Stimulated activated CD8-positive, alpha-beta memory T cell treated with anti-CD3 and anti-CD28 coated beads, Interleukin-12 subunit alpha, Interleukin-12 subunit beta, amount 100 ng/mL, for 4 hours (primary cell): ENCODE measurements at regions not wholly inside any gene's neighbourhood (a gene's known extent, or its start where the extent isn't known, plus 50 kb on each side); places are given as distances from the start of the nearest gene placed in this dataset.

ENCODE experiments used
- DNase-seq: peaks from one replicate; pipeline ENCODE4 v3.0.0-alpha.2; 2020; ENCODE audit warnings: low read depth

DNA sequence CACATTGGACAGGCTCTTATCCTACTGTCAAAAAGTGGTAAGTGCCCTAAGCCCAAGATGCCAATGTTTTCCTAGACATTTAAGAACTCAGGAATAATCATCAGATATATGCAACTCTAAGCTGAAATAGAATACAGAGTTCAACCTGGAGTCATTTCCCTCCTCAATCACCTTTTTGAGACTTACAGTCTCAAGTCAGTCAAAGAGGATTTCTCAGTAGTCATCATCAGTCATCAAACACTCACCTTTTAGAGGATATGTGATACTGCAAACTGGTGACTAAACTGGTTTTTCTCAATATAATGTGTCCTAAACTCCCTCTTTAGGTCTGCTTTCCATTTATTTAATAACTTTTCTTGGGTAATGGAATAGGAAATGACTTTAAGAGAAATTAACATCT, 145.3 kb upstream of the ADAMTS5 start:
- DNase-seq, result no peak

DNA sequence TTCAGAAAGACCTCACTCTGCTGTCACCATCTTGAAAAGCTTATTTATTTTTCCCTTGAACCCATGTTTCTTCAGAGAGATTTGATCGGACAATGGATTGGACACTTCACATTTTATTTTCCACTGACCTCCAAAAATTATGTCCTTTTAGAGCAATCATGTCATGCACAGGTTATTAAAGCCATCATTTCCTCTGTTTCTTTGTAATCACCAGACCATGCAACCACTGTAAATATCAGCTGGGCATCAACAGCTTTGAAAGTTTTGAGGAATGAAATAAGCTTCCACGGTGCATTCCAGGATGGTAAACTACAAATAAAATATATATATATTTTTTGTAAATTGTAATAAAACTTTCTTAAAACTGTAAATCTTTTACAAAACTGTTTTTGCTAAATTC, 144.1 kb upstream of the ADAMTS5 start:
- no peak for DNase-seq

- no peak for DNase-seq
These were observed 141.8 kb upstream of the ADAMTS5 start for GRCh38 chr21:27108701-27109100.

GRCh38 chr21:27108228-27108627, 141.3 kb upstream of the ADAMTS5 start:
- DNase-seq, result no peak

GRCh38 chr21:27104846-27105431, 138.1 kb upstream of the ADAMTS5 start:
- DNase-seq, result no peak

DNA sequence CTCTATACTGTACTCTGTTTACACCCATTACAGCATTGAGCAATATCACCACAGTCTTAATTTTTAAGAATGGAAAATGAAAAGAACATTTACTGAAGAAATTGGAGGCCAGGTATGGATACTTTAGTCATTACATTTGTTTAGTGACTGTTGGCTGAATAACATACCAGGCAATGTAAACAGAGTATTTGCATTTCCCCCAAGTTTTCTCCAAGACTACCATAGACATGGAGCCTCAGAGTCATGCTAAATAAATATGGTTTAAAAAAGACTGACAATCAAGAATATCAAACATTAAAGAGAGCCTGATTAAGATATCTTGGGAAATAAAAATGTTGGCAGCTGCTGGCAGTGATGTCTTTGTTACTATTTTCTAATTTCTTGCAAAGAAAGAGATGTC, 136.9 kb upstream of the ADAMTS5 start:
- no peak for DNase-seq

- no peak for DNase-seq
These were observed 134.6 kb upstream of the ADAMTS5 start for GRCh38 chr21:27101523-27101922.

DNA sequence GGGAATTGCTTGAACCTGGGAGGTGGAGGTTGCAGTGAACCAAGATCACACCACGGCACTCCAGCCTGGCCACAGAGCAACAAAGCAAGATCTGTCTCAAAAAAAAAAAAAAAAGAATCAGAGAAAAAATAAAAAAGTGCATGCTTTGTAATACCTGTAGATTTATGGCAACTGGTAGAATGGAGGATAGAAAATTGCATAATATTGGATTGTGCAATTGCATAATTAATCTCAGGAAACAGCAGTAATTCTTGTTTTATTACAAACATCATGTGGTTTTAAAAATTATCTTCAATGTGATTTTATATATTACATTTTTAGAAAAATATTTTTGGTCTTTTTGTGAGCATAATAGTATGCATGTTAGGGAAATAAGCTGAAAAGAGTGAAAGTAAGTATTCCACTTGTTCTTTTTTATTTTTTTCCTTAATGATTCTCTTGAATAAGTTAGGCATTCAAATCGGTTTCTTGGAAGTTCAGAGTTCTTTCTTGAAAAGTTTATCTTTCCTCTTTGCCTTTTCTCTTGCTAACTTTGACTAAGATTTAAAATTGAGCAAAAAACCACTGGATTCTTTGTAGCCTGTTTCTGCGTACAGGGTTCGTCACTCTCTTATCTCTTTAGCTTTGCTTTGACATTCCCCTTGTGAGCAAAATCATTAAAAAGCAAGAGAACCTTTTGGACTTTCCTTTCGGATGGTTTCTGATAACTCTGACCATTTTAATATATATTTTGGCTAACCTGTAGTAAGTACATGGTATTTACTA, 127.5 kb upstream of the ADAMTS5 start:
- DNase-seq, result no peak

GRCh38 chr21:27086630-27087029, 119.7 kb upstream of the ADAMTS5 start:
- DNase-seq, result no peak

DNA sequence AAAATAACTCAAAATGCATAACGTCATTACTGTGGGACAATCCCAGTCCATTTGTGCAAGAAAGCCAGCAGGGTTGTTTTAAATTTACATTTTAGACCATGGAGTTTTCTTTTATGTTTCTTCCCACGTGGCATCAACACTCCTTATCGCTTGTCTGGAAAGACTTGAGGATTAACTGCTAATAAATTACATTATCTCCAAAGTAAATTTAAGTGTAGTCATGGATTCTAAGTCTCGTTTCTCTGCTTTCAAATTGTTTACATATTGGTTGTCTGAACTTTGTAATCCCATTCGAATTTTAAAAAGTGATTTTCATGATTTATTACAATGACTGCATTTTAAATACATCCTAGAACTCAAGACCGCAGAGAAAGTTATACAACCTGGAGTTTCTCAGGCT, 119.3 kb upstream of the ADAMTS5 start:
- no peak for DNase-seq

DNA sequence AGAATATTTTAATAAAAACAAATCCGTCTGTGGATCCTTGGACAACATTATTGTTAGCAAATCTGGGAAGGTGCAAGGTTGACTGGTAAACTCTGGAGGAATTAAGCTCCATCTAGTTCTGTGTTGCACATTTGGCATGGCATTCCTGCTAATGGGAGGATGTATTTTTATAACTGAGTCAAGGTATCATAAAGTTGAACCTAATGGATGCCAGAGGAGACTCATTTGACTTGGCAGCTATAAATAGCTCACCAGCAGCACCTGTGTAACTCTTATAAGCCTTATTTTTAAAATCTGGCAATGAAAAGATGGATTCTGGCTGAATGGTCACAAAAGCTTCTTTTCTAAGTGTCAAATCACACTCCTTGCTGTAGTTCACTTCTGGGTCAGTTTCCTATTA, 118.5 kb upstream of the ADAMTS5 start:
- DNase-seq, result no peak

- no peak for DNase-seq
These were observed 116.3 kb upstream of the ADAMTS5 start for GRCh38 chr21:27083144-27083543.

DNA sequence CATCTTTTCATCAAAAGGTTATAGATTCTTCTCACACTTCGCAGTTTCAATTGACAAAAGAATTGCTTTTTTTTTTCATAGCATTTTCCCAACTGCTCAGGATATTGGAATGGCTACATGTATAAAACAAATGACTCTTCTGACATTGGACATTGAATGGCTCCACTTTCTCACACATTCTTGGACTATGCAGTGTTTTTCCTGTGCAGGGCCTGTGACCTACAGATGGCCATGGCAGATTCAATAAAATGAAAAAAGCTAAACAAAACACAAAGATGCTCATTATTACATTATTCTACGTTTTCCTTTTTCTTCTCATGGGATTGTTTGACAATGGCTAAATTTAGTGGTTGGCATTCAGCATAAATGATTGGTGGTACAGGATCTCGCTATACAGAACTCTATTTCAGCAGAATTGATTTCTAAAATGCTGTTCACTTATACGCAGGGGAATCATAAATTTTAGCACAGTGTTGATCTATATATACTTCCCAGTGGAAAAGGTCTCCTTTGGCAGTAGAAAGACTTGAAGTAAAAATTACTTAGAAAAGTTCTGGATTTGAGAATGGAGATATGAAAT, 115.6 kb upstream of the ADAMTS5 start:
- DNase-seq, result no peak

- DNase-seq, result no peak
These were observed 112.8 kb upstream of the ADAMTS5 start for GRCh38 chr21:27079636-27080240.

DNA sequence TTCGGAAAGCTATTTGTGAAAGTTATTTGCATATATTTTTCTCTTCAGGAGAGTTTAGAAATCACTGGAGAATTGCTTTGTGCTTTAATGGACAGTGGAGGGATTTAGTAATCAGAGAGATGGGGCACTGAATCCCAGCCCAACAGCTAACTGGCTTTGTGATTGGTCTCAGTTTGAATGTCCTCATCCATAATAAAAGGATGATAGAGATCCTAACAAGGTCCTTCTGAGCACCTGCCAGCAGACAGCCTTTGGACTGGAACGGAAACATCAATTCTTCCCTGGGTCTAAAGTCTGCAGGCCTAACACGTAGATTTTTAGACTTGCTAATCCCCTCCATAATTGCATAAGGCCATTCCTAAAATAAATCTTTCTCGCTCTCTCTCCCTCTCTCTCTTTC, 112.0 kb upstream of the ADAMTS5 start:
- no peak for DNase-seq

- DNase-seq, result no peak
These were observed 110.6 kb upstream of the ADAMTS5 start for GRCh38 chr21:27077501-27077900.

- no peak for DNase-seq
These were observed 109.1 kb upstream of the ADAMTS5 start for GRCh38 chr21:27076025-27076424.

GRCh38 chr21:27070861-27071670, 104.2 kb upstream of the ADAMTS5 start:
- DNase-seq, result no peak

- DNase-seq, result no peak
These were observed 101.9 kb upstream of the ADAMTS5 start for GRCh38 chr21:27068811-27069210.

- DNase-seq, result no peak
These were observed 100.3 kb upstream of the ADAMTS5 start for GRCh38 chr21:27067226-27067625.

DNA sequence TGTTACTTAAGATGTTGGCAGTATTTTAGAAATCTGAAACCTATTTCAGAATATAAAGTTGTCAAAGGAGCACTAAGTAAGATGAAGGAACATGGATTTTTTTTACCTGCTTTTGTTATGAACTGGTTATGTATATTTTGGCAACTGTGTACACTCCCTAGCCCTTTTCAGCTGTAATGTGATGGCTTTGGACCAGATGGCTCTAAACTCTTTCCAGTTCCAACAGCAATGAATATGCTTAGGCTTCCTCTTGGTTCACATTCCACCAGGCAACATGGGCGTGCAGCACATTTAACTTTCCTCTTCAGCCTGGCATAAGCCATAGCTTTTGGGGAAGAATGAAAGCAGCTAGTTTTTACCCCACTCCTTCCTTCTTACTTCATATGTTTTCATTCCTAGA, 95.6 kb upstream of the ADAMTS5 start:
- no peak for DNase-seq

DNA sequence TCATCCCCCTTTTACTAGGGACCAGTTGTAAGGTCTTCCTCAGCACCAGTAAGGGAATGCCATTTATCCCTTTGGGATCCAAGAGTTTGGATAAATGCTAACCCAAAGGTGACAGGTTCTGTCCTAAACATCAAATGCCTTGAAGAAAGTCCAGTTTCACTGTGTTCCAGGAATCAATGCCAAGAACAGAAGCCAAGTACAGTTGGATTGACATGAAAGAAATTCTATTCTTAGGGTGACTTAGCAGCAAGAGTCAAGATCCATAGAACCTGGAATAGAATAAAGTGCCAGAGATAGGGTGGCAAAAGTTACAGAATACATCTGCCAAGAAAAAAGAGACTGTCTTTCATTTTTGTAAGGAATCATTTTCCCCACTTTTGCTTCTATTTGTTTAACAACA, 94.9 kb upstream of the ADAMTS5 start:
- no peak for DNase-seq
